Femur (tissue), 1 donor: ENCODE measurements at regions not wholly inside any gene's neighbourhood (a gene's known extent, or its start where the extent isn't known, plus 50 kb on each side); places are given as distances from the start of the nearest gene placed in this dataset.
"Not testable (repeated sequence)": the region's sequence is repeated elsewhere in the genome, so short reads cannot be mapped to it uniquely, and the experiment has no call there.

Experiments
- DNase-seq: peaks from one replicate; pipeline ENCODE4 v3.0.0-alpha.2; 2017

DNA sequence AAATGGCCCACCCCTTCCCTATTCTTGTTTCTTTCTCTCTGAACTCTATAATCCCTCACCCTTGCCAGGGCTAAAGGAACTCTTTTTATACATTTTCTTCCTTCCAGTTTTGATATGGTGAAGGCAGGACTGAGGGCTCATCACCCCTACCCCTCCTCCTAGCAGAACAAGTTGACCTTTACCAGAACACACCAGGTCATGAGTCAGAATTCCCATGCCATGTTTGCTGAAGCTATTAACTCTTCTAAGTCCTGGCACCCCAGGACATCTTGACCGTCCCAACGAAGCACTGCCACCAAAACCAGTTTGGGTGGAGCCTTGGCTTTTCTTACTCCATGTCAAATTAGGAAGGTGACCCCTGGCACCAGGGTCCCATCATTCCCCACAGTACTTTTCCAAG, 57.5 kb upstream of the DYNLT3 start:
- DNase-seq = no peak

DNA sequence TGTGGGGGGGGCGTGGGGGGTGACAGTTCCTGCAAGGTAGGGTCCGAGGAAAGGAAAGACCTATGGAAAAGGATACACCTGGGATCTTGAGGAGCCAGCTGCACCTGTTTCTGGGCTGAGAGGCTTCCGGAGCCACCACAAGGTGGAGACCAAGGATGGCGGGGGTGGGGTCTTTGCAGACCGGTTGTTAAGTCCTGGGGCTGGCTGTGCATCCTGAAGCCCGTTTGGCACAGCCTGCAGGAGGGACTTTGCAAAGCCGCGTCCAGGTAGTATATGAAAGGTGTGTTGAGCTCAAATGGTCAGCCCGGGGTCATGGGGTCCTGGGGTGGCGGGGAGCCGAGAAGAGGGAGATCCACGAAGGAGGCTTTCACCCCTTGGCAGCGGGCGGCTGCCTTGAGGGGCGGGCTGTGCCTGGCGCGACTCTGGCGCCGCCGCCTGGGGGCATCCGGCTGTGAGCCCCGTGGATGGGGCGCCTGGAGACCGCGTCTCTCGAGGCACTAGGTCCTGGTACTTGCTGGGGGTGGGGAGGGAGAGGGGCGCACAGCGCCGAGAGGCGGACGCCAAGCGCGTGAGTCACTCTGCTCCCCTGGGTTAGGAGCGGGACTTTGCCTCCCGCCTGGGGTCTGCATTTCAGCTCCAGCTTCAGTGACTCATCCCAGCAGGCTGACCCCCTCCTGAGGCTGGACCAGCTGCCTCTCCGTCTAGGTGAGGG, 58.2 kb upstream of the DYNLT3 start:
- peak; percentile 25 for DNase-seq

DNA sequence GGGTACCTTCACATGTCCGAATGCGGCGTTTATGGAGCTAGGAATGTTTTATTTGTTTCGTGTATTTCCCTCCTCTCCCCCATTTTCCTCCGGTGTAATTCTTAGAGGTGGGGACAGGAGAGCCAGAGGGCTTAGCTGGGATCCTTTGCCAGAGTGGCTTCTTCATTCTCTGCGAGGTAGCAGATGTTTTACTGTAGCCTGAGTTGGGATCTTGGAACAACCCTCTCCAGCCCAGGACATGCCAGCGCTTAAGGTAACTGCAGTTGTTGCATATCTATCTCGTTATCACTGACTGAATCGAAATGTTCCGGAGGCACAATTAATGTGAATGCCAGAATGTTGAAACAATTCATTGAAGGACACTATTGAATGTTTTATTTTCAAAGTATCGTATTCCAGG, 59.0 kb upstream of the DYNLT3 start:
- DNase-seq = no peak

DNA sequence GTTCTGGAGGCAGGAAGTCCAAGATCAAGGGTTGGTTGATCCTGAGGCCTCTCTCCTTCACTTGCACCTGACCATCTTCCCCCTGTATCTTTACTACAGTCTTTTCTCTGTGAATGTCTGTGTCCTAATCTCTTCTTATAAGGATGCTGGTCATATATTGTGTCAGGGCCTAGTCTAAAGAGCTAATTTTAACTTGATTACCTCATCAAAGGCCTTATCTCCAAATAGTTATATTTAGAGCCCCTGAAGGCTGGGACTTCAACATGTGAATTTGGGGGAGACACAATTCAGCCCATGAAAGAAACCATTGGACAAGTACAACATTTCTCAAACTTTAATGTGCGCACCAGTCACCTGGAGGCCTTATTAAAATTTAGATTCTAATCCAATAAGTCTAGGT, 62.8 kb upstream of the DYNLT3 start:
- no peak for DNase-seq

DNA sequence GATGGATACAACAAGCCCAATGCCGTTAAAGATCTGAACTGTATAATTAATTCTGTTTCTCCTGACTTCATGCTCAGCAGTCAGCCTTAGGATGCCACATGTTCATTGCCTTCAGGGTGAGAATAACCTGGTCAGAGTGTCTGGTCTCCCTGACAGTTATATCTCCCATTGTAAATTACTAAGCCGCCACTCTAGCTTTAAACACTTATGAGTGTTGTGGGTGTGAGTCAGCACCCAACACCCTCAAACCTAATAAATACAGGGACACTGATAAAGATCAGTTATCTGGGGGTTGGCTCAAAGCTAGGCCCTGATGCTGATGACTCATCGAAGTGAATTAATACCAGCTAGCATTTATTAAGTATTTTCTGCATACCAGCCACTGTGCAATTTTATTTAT, 64.9 kb upstream of the DYNLT3 start:
- DNase-seq = no peak

DNA sequence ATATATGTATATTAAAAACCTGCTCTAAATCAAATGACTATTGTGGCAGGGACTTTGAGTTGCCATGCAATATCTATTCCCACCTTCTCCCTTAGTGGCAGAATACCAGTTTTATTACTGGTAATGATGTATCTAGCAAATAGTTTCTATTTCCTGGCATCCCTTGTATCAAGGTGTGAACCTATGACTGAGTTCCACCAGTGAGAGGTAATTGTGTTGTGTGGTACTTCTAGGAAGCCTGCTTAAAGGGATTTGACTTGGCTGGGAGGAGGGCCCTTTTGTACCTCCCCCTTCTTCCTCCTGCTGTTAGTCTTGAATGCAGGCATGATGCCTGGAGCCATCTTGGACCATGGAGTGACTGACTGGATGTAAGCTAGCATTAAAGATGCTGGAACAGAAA, 65.4 kb upstream of the DYNLT3 start:
- no peak for DNase-seq

DNA sequence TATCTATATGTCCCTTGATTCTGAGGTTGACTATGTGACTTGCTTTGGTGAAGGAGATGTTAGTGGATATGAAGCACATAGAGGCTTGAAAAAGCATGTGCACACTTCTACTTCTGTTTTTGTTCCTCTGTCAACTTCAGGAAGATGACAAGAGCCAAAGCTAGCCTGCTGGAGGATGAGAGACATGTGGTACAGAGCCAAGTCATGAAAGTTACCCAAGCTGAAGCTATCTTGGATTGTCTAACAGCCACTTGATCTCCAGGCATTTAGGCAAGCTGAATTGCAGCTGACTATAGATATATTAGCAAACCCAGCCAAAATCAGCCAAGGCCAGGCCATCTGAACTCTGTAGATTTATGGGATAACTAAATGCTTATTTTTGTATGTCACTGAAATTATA, 70.8 kb upstream of the DYNLT3 start:
- no peak for DNase-seq

DNA sequence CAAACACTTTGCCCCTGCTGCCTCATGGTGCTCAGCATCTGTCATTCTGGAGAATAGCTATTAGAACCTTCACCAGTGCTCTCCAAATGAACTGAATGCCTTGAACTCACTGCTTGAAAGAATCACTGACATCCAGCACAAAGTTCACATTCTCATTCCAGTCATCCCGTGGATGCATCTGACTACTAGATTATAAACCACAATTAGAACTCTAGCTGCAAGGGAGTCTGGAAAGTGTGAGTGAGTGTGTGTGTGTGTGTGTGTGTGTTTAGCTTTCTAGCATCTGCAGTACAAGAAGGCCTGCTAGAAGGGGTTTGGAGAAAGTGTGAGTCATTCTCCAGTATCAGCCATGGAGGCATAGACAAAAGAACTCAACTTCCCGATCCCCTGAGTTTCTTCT, 71.3 kb upstream of the DYNLT3 start:
- no peak for DNase-seq

DNA sequence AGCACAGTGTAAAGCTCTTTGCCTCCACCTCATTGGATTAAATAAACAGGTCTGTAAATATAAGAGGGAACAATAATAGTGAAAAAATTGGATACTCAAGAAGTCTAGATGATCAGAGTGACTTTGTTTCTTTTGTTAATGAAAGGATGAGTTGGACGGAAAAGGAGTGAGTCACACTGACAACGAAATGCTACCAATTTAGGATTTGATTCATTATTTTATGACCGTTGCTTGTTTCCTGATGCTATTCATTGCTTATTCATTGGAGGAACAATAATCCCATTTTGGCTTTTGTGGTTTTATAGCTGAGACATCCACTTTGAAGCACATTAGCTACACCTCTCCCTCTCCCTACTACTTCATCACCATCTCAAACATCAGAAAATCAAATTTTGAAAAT, 74.4 kb upstream of the DYNLT3 start:
- no peak for DNase-seq

DNA sequence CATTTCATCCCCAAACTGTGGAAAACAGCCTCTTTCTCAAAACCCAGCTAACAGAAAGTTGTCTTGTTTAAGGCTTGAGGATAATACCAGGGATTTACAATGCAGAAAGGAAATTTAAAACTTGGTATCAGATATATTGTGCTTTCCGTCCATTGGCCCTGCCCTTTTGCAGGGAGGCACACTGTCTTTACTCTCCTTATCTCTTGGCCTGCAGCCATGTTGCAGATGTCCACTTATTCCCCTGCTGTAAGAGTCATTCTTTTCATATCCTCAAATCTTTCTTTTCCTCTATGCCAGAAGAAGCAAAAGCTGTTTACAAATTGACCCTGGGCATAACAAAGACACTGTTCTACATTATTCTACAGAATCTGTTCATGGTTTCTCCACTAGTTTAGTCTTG, 75.6 kb upstream of the DYNLT3 start:
- DNase-seq = no peak

DNA sequence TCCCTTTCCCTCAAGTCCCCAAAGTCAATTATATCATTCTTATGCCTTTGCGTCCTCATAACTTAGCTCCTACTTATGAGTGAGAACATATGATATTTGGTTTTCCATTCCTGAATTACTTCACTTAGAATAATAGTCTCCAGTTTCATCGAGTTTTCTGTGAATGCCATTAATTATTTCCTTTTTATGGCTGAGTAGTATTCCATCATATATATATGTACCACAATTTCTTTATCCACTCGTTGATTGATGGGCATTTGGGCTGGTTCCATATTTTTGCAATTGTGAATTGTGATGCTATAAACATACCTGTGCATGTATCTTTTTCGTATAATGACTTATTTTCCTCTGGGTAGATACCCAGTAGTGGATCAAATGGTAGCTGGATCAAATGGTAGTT, 78.4 kb upstream of the DYNLT3 start:
- DNase-seq = not testable (repeated sequence)

DNA sequence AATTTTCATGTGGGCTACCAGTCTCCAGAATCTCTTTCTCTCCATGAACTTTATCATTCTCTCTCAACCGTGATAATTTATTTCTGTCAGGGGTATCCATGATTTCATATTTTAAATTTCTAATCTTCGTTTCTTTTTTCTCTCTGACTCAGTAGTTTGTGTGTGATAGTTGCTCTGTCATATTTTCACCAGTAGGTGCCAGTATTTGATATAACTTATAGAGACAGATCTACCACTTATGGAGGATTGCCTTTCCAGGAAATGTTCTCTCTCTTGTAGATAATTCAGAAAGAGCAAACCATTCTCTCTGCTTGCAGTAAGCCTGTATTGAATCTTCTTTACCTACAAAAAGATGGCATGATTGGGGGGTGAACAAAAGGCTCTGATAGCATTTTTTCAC, 79.3 kb upstream of the DYNLT3 start:
- no peak for DNase-seq

DNA sequence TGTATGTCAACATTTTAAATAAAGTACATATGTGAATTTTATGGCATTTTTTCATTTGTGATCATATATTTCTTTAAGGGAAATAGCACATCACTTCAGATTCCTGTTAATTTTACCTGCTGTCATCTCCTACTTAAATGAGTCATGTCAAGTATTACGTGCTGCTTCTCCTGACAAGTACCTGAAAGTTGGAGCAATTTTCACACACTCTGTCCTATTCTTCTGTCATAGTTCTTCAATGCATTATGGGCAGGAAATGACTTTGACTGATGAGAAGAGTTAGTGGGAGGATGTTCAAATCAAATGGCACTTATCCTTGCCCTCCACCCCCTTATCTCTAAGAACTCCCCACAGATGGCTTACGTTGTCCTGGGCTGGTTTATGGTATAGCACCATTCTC, 64.2 kb upstream of the SYTL5 start:
- DNase-seq = no peak

DNA sequence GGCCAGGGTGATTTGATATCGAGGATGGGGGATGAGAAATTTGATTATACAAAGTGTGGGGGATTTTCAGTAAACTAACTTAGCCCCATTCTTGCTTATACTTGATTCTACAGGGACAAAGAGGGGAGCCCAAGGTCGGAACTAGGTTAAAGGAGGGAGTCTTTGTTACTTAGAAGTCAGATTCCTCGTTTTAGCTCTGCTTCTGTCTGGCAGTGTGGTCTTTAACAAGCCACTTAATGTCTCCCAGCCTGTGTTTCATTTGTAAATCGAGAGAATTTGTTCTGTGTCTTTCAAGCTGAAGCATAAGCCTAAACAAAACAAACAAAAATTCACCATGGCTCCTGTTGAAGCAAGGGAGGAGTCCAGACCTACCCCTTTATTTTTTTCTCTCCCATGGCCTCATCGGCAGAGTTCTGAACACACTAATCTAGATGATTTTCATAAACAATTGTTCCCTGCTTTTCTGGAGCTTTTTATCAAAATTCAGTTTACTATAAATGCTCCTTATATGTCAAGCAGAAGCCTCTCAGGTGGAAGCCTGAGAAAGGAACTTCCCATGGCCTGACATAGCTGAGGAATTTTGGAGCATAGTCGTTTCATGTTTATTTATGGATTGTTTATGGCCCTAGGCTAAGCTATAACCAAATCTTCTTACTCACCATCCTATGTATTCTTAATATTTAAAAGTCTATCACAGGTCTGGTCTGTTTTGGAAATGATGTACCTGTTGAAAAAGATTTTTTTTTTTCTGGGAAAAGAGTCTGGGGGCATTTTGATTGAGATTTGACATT, 62.6 kb upstream of the SYTL5 start:
- no peak for DNase-seq

DNA sequence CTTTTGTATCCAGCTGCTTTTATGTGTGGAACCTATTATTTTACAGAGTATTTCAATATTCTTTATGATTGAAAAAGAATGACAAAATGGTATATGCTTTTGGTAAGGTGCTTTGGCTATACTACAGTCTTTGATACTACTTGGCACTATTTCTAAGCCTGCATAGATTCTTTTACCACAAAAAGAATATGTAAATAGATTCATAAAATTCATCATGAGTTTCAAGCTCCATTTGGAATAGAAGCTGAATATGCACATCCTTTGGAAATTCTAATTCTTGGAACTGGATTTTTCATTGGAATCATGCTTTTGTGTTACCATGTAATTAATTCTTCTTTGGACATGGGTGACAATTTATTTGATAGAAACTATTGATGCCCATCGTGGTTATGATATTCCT, 60.2 kb upstream of the SYTL5 start:
- DNase-seq = no peak

DNA sequence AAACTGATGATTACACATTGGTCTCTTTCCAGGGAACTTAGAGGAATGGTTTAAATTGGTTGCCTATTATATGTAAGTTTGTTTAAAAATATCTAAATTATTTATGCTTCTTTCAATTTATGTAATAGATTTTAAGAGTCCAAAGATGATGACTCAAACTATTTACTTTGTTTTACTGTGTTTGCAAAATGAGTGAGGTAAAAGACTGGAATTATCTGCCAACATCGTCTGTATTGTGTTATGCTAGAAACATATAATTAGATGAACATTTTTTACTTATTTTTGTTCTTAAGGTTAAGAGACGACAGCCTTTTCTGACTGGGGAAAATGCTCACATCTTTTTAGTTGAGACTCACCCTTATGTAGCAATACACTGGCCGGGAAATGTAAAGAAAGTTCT, 51.1 kb upstream of the SYTL5 start:
- no peak for DNase-seq

DNA sequence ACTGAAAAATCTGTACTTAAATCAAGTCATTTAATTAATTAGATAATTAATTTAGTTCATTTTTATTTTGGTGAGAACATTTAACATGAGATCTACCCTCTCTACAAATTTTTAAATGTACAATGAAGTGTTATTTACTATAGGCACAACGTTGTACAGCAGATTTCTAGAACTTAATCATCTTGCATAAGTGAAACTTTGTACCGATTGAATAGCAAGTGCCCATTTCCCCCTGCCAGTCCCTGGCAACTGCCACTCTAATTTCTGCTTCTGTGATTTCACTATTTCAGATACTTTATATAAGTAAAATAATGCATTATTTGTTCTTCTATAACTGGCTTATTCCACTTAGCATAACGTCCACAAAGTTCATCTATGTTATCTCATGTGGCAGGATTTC, 50.1 kb upstream of the SYTL5 start:
- DNase-seq = no peak
